Natural killer cell (primary cell): ENCODE measurements at regions not wholly inside any gene's neighbourhood (a gene's known extent, or its start where the extent isn't known, plus 50 kb on each side); places are given as distances from the start of the nearest gene placed in this dataset.
"Not testable (repeated sequence)": the region's sequence is repeated elsewhere in the genome, so short reads cannot be mapped to it uniquely, and the experiment has no call there.

ENCODE experiments used
- ATAC-seq, 3 donors: fragments of 150-1000 bp in 2 of 3; fragments of 200-7000 bp in 1 of 3; cut with Tn5 transposase; 1 replicate in 1 of 3; 2 replicates in 2 of 3; pipeline ENCODE4 v1.10.0; 2021; ENCODE audit warnings: mild to moderate bottlenecking in 2 of 3, moderate library complexity in 2 of 3
- DNase-seq, 2 donors: peaks; one replicate each; pipeline versions ENCODE4 v3.0.0 to v3.0.0-alpha.2; 2013 to 2021; ENCODE audit warnings: mixed read lengths in 1 of 2
- H3K27ac ChIP-seq: one replicate; pipeline ENCODE4 v1.5.1; 2013; ENCODE audit warnings: mild to moderate bottlenecking, low read length
- H3K27me3 ChIP-seq: one replicate; pipeline ENCODE4 v1.6.1; 2013; ENCODE audit warnings: low read length; ENCODE audit not compliant: control insufficient read depth, insufficient read depth
- H3K36me3 ChIP-seq: one replicate; pipeline ENCODE4 v1.6.1; 2013; ENCODE audit warnings: low read length; ENCODE audit not compliant: control insufficient read depth, insufficient read depth
- H3K4me1 ChIP-seq: one replicate; pipeline ENCODE4 v1.6.1; 2013; ENCODE audit warnings: low read length; ENCODE audit not compliant: control insufficient read depth, insufficient read depth
- H3K4me3 ChIP-seq: one replicate; pipeline ENCODE4 v1.5.1; 2013; ENCODE audit warnings: low read length
- H3K9me3 ChIP-seq: one replicate; pipeline ENCODE4 v1.6.1; 2013; ENCODE audit warnings: low read length; ENCODE audit not compliant: control insufficient read depth, insufficient read depth
- H3K27ac Mint-ChIP-seq, 2 donors: one replicate each; pipeline ENCODE4 v1.8.0; 2022; ENCODE audit warnings: mild to moderate bottlenecking in 2 of 2, mixed read lengths in 2 of 2, moderate library complexity in 1 of 2
- H3K27me3 Mint-ChIP-seq, 2 donors: one replicate each; pipeline ENCODE4 v1.8.0; 2022; ENCODE audit warnings: low read depth in 2 of 2, mixed read lengths in 2 of 2
- H3K36me3 Mint-ChIP-seq: one replicate; pipeline ENCODE4 v1.8.0; 2022; ENCODE audit warnings: mixed read lengths
- H3K4me1 Mint-ChIP-seq, 2 donors: one replicate each; pipeline ENCODE4 v1.8.0; 2022; ENCODE audit warnings: mixed read lengths in 2 of 2
- H3K4me3 Mint-ChIP-seq: one replicate; pipeline ENCODE4 v1.8.0; 2022; ENCODE audit warnings: mild to moderate bottlenecking, moderate library complexity, mixed read lengths
- H3K9me3 Mint-ChIP-seq, 2 donors: one replicate each; pipeline ENCODE4 v1.8.0; 2022; ENCODE audit warnings: mixed read lengths in 2 of 2
- WGBS: methylation state at CpG from one replicate; pipeline ENCODE4 v1.1.7; 2013; ENCODE audit warnings: missing lambda C conversion rate; ENCODE audit not compliant: insufficient coverage; 5-methylcytosine and 5-hydroxymethylcytosine counted together
- intact Hi-C: fragments of 100-400 bp; cut with micrococcal nuclease; formaldehyde crosslinking; loops from one replicate; pipeline ENCODE4 v1.14.2; 2022
- TF ChIP-seq, protein P1 (sequence below): fragments of 200-600 bp; IDR thresholded peaks from one replicate; pipeline ENCODE4 v1.8.0; 2022; ENCODE audit warnings: antibody characterized with exemption

DNA sequence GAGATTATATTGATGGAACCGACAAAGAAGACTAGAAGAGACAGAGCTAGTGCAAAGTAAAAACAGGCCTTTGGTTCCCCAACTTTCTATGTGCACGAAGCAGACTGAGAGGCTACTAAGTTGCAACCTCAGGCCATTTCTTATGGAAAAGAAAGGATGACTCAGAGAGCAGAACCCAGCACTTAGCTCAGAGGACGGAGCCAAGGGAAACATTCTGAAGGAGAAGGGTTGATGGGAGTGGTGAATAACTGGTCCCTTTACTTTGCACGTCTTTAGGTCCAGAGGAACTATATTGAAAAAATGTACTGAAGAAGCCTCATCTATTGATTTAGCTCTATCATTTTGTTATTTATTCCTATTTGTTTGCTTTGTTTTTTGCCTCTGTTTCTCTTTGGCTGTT is 182.1 kb downstream of the CPE start:
- H3K27ac Mint-ChIP-seq, result no peak overlapping the region
- H3K4me1 ChIP-seq, result no peaks in the 10 kb centered on the region
- no peaks in the 10 kb centered on the region for H3K36me3 Mint-ChIP-seq
- H3K4me1 Mint-ChIP-seq, result no peaks in the 10 kb centered on the region
- no peak overlapping the region for H3K4me3 Mint-ChIP-seq
- DNase-seq (no peak), ATAC-seq (no peak)
- no peak overlapping the region for H3K27ac ChIP-seq
- H3K27me3 Mint-ChIP-seq, result no peaks in the 10 kb centered on the region
- no peak overlapping the region for H3K4me3 ChIP-seq
- H3K36me3 ChIP-seq, result no peaks in the 10 kb centered on the region
- TF ChIP-seq, protein P1, sequence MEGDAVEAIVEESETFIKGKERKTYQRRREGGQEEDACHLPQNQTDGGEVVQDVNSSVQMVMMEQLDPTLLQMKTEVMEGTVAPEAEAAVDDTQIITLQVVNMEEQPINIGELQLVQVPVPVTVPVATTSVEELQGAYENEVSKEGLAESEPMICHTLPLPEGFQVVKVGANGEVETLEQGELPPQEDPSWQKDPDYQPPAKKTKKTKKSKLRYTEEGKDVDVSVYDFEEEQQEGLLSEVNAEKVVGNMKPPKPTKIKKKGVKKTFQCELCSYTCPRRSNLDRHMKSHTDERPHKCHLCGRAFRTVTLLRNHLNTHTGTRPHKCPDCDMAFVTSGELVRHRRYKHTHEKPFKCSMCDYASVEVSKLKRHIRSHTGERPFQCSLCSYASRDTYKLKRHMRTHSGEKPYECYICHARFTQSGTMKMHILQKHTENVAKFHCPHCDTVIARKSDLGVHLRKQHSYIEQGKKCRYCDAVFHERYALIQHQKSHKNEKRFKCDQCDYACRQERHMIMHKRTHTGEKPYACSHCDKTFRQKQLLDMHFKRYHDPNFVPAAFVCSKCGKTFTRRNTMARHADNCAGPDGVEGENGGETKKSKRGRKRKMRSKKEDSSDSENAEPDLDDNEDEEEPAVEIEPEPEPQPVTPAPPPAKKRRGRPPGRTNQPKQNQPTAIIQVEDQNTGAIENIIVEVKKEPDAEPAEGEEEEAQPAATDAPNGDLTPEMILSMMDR, result no peak
- WGBS, result 88% methylated on average over 3 of the region's 4 CpGs
- no peaks in the 10 kb centered on the region for H3K9me3 ChIP-seq
- peaks cover 11 to 12% of the 10 kb centered on the region in 2 donors for H3K9me3 Mint-ChIP-seq
- no peaks in the 10 kb centered on the region for H3K27me3 ChIP-seq
- intact Hi-C loops, result no loop called here

DNA sequence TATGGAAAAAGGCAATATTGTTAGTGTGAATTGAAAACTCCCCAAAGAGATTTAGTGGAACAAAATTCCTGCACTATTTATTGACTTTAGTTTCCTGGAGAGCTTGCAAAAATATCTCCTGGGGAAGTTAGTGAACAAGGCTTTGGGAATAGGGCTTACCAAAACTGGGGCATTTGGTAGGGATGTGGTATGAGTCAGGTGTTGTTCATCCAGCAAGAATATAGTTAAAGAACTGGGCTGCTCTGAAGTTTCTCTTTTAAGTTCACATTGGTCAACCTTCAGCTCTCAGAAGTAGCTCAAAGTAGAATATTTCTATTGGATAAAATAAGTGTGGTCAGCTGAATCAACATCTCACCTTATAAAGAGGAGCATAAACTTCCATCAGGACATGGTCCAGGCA is 185.0 kb downstream of the CPE start:
- intact Hi-C loops, result no loop called here
- H3K27ac ChIP-seq, result no peak overlapping the region
- no peaks in the 10 kb centered on the region for H3K36me3 ChIP-seq
- H3K9me3 Mint-ChIP-seq, result peaks cover 11 to 15% of the 10 kb centered on the region in 2 donors
- no peak overlapping the region for H3K27ac Mint-ChIP-seq
- H3K36me3 Mint-ChIP-seq, result no peaks in the 10 kb centered on the region
- TF ChIP-seq, protein P1, result no peak
- no peaks in the 10 kb centered on the region for H3K27me3 ChIP-seq
- H3K4me3 Mint-ChIP-seq, result no peak overlapping the region
- H3K27me3 Mint-ChIP-seq, result no peaks in the 10 kb centered on the region
- no peaks in the 10 kb centered on the region for H3K4me1 ChIP-seq
- no peaks in the 10 kb centered on the region for H3K9me3 ChIP-seq
- H3K4me1 Mint-ChIP-seq, result no peaks in the 10 kb centered on the region
- DNase-seq (no peak), ATAC-seq (no peak)
- H3K4me3 ChIP-seq, result no peak overlapping the region

DNA sequence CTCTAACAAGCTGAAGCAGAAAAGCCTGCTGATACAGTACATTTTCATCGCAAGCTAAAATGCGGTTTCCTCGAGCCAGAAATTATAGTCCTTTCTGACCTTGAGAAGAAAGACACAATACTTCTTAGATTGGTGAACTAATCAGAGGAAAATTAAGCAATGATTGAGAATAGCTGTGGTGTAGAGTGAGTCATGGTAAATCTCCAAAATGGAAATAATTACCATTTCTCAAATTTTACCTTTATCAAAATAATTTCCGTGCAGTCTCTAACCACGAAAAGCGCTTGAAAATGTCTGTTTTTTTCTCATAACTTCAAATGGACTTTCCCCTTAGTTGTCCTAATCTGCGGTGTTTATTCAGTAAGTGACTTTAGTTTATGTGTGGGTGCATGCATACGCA is 190.2 kb downstream of the CPE start:
- H3K4me3 ChIP-seq, result no peak overlapping the region
- H3K9me3 ChIP-seq, result no peaks in the 10 kb centered on the region
- no peaks in the 10 kb centered on the region for H3K27me3 ChIP-seq
- no peaks in the 10 kb centered on the region for H3K36me3 ChIP-seq
- intact Hi-C loops, result no loop called here
- H3K4me3 Mint-ChIP-seq, result no peak overlapping the region
- no peaks in the 10 kb centered on the region for H3K4me1 ChIP-seq
- H3K9me3 Mint-ChIP-seq, result peaks cover 8 to 15% of the 10 kb centered on the region in 2 donors
- DNase-seq (no peak), ATAC-seq (no peak)
- WGBS, result 94% methylated on average over 6 of the region's 8 CpGs
- TF ChIP-seq, protein P1, result no peak
- no peaks in the 10 kb centered on the region for H3K27me3 Mint-ChIP-seq
- no peak overlapping the region for H3K27ac ChIP-seq
- H3K4me1 Mint-ChIP-seq, result no peaks in the 10 kb centered on the region
- no peak overlapping the region for H3K27ac Mint-ChIP-seq
- H3K36me3 Mint-ChIP-seq, result no peaks in the 10 kb centered on the region

DNA sequence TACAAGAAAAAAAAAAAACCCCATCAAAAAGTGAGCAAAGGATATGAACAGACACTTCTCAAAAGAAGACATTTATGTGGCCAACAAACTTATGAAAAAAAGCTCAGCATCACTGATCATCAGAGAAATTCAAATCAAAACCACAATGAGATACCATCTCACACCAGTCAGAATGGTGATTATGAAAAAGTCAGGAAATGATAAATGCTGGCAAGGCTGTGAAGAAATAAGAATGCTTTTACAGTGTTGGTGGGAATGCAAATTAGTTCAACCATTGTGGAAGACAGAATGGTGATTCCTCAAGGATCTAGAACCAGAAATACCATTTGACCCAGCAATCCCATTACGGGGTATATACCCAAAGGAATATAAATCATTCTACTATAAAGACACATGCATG is 192.7 kb downstream of the CPE start:
- H3K27ac ChIP-seq, H3K27me3 Mint-ChIP-seq, intact Hi-C loops, H3K4me3 Mint-ChIP-seq, H3K4me1 Mint-ChIP-seq, H3K27me3 ChIP-seq, ATAC-seq, H3K9me3 Mint-ChIP-seq, H3K4me1 ChIP-seq, DNase-seq, H3K27ac Mint-ChIP-seq, H3K36me3 Mint-ChIP-seq, H3K36me3 ChIP-seq, H3K9me3 ChIP-seq, H3K4me3 ChIP-seq: not testable (repeated sequence)
- no CpG with 5 or more reads among the region's 1 CpG for WGBS
